ENCODE measurements at regions not wholly inside any gene's neighbourhood (a gene's known extent, or its start where the extent isn't known, plus 50 kb on each side); places are given as distances from the start of the nearest gene placed in this dataset.

DNA sequence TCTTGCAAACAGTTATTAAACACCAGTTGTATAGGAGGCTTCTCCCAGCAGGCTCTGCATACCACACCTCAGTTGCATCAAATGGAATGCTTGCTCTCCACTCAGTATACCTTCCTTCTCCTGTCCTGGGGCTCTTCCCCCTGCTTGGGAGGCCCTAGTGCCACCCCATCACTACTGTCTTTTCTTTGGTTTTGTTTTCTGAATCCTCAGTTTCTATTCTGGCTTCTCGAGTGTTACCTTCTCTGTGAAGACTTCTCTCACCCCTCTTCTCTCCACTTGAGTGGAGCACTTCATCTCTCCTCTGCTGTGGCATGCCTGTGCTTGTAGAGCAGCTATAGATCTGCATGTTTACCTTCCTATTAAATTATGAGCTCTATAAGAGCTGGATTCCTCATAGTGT, 75.7 kb upstream of the TPRG1 start:
- in situ Hi-C loops (cut with MboI; ENCODE audit: low sequenced_read_pairs): no loop called here

GRCh38 chr3:189099031-189099471, 72.7 kb upstream of the TPRG1 start:
- H3K4me1 ChIP-seq: no peaks in the 10 kb centered on the region
- in situ Hi-C loops (cut with MboI; ENCODE audit: low sequenced_read_pairs): no loop called here

More for the DNA sequence above, 75.7 kb upstream of the TPRG1 start:
- no peak for DNase-seq (ENCODE audit: low spot score in 2 of 2)
- Histone ChIP-seq H3K4me3 (no peak overlapping the region), H3K9me3 (no peaks in the 10 kb centered on the region), H3K27me3 (ENCODE audit: low read depth) (no peaks in the 10 kb centered on the region), H3K36me3 (replicated peaks) (no peaks in the 10 kb centered on the region), H3K4me1 (no peaks in the 10 kb centered on the region)

DNA sequence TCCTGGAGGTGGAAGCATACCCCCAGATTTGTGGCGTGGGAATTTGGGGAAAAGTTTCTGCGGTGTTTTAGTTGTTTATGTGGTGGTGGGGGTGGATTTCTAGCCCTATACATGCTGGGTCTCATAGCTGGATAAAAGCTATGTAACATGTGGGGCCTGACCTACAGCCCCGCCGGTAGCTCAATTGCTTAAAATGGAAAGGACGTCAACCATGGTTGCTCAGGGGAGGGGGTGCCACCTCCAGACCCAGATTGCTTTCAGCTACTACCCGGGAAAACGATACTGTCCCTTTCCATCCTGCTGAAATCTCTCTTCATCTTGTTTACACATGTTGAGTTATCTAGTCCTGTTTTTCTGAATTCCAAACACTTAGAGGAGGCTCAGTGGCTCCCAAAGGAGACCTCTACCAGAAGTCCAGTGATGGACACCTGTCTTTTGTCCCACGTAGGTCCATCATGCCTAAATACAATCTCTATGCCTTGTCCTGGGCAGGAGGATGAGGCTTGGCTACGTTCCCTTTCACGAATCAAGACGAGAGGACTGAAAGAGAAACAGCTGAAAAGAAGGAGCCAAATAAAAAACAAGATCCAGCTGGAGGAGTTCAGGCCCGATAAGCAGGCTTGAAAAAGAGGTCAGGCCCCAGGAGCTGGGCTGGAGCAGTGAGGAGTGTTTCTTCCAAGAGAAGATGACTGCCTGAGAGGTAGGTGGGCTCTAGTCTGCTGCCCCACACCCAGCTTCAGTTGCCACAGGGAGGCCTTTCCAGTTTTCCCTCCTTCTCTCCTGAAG, 72.1 kb upstream of the TPRG1 start:
- DNase-seq (ENCODE audit: low spot score in 2 of 2): no peak
- in situ Hi-C loops (cut with MboI; ENCODE audit: low sequenced_read_pairs): no loop called here
- H3K4me1 ChIP-seq: no peaks in the 10 kb centered on the region
- no peaks in the 10 kb centered on the region for H3K27me3 ChIP-seq (ENCODE audit: low read depth)
- no peaks in the 10 kb centered on the region for H3K9me3 ChIP-seq
- H3K4me3 ChIP-seq: no peak overlapping the region
- no peaks in the 10 kb centered on the region for H3K36me3 ChIP-seq (replicated peaks)

More at GRCh38 chr3:189099031-189099471, 72.7 kb upstream of the TPRG1 start:
- DNase-seq (ENCODE audit: low spot score in 2 of 2): no peak
- Histone ChIP-seq H3K9me3 (no peaks in the 10 kb centered on the region), H3K27me3 (ENCODE audit: low read depth) (no peaks in the 10 kb centered on the region), H3K36me3 (replicated peaks) (no peaks in the 10 kb centered on the region), H3K4me3 (no peak overlapping the region)

DNA sequence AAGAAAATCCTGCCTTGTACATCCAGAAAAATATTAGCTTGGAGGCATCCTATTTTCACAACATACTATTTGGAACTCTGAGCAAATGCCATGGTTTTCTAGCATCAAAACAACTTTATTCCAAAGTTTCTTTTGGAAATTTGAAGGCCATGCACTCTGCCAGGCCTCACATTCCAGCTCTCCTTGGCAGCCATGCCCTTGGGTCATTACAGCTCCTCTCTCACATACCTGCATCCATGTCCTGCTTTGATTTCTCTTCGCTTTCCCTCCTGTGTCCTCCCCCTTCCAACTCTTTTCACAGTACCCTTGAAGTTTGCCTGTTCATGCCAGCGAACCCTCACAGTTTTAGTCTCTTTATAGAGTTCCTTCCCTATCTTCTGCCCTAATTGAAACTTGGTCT, 70.9 kb upstream of the TPRG1 start:
- no peaks in the 10 kb centered on the region for H3K4me1 ChIP-seq
- H3K36me3 ChIP-seq (replicated peaks): no peaks in the 10 kb centered on the region
- no peak overlapping the region for H3K4me3 ChIP-seq
- no peaks in the 10 kb centered on the region for H3K27me3 ChIP-seq (ENCODE audit: low read depth)
- no peak for DNase-seq (ENCODE audit: low spot score in 2 of 2)
- no peaks in the 10 kb centered on the region for H3K9me3 ChIP-seq
- in situ Hi-C loops (cut with MboI; ENCODE audit: low sequenced_read_pairs): no loop called here

DNA sequence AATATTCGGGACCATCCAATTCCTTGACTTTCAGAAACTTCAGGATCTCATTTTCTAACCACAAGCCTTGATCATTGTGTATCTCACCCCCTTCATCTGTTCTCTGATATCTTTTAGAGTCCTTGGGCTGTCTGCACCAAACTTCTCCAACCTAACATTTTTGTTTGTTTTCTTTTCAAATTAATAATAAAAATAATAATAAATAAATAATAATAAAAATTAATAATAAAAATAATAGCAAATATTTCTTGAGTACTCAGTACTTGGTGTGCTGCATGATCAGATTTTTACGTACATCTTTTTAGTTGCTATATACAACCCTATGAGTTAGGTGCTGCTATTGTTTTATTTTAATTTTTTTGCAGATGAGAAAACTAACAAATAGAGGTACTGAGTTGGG, 70.2 kb upstream of the TPRG1 start:
- Histone ChIP-seq H3K4me3 (no peak overlapping the region), H3K9me3 (no peaks in the 10 kb centered on the region), H3K4me1 (no peaks in the 10 kb centered on the region), H3K36me3 (replicated peaks) (no peaks in the 10 kb centered on the region), H3K27me3 (ENCODE audit: low read depth) (no peaks in the 10 kb centered on the region)
- no peak for DNase-seq (ENCODE audit: low spot score in 2 of 2)
- in situ Hi-C loops (cut with MboI; ENCODE audit: low sequenced_read_pairs): no loop called here

DNA sequence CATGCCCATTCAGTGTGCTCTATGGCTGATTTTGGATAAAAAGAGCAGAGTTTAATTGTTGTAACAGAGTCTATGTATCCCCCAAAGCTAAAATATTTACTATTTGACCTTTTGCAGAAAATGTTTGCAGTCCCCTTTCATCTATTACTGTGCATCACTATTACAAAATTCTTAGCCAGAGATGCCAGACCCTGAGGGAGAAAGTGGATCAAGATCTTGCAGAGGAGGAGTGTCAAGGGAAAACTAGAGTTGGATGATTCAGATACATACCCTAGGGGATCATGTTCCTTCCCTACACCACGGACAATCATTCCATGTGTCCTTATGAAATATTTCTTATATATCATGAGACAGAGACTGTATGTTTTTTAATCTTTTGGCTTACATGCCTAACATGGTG, 68.6 kb upstream of the TPRG1 start:
- H3K4me3 ChIP-seq: no peak overlapping the region
- in situ Hi-C loops (cut with MboI; ENCODE audit: low sequenced_read_pairs): no loop called here
- H3K27me3 ChIP-seq (ENCODE audit: low read depth): no peaks in the 10 kb centered on the region
- H3K9me3 ChIP-seq: no peaks in the 10 kb centered on the region
- DNase-seq (ENCODE audit: low spot score in 2 of 2): no peak
- H3K4me1 ChIP-seq: no peaks in the 10 kb centered on the region
- no peaks in the 10 kb centered on the region for H3K36me3 ChIP-seq (replicated peaks)

GRCh38 chr3:189108067-189108466, 63.7 kb upstream of the TPRG1 start:
- DNase-seq (ENCODE audit: low spot score in 2 of 2): no peak
- Histone ChIP-seq H3K4me3 (no peak overlapping the region), H3K27me3 (ENCODE audit: low read depth) (no peaks in the 10 kb centered on the region; the same call in 1 of the 2 replicates), H3K36me3 (replicated peaks) (no peaks in the 10 kb centered on the region), H3K4me1 (no peaks in the 10 kb centered on the region), H3K9me3 (no peaks in the 10 kb centered on the region)
- in situ Hi-C loops (cut with MboI; ENCODE audit: low sequenced_read_pairs): no loop called here

GRCh38 chr3:189108735-189109134, 63.0 kb upstream of the TPRG1 start:
- in situ Hi-C loops (cut with MboI; ENCODE audit: low sequenced_read_pairs): no loop called here
- Histone ChIP-seq H3K9me3 (no peaks in the 10 kb centered on the region), H3K27me3 (ENCODE audit: low read depth) (no peaks in the 10 kb centered on the region; the same call in 1 of the 2 replicates), H3K36me3 (replicated peaks) (no peaks in the 10 kb centered on the region), H3K4me1 (no peaks in the 10 kb centered on the region), H3K4me3 (no peak overlapping the region)
- DNase-seq (ENCODE audit: low spot score in 2 of 2): no peak

DNA sequence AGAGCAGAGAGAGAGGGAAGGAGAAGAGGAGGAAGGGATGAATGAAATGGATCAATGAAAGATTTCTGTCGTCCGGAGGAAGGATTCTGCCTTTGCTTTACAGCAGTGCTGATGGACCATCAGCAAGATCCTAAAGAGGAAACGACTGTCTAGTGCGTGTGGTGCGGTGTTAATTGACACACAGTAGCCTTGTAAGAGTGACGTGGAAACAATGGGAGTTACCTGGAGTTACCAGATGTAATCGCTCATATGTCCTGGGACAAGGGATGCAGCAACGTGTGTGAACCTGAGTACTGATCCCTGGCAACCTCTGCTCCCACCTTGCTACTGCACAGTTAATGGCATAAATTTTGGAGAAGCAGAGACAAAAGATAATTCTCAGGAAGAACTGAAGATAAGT, 62.6 kb upstream of the TPRG1 start:
- DNase-seq (ENCODE audit: low spot score in 2 of 2): no peak
- Histone ChIP-seq H3K4me3 (no peak overlapping the region), H3K36me3 (replicated peaks) (no peaks in the 10 kb centered on the region), H3K4me1 (no peaks in the 10 kb centered on the region), H3K9me3 (no peaks in the 10 kb centered on the region), H3K27me3 (ENCODE audit: low read depth) (no peaks in the 10 kb centered on the region; the same call in 1 of the 2 replicates)
- in situ Hi-C loops (cut with MboI; ENCODE audit: low sequenced_read_pairs): no loop called here

- no peak for DNase-seq (ENCODE audit: low spot score in 2 of 2)
- in situ Hi-C loops (cut with MboI; ENCODE audit: low sequenced_read_pairs): no loop called here
- H3K9me3 ChIP-seq: no peaks in the 10 kb centered on the region
- no peaks in the 10 kb centered on the region for H3K36me3 ChIP-seq (replicated peaks)
- no peak overlapping the region for H3K4me3 ChIP-seq
- H3K27me3 ChIP-seq (ENCODE audit: low read depth): no peaks in the 10 kb centered on the region
- H3K4me1 ChIP-seq: no peaks in the 10 kb centered on the region
Measured at GRCh38 chr3:189117087-189117486, 54.7 kb upstream of the TPRG1 start.

DNA sequence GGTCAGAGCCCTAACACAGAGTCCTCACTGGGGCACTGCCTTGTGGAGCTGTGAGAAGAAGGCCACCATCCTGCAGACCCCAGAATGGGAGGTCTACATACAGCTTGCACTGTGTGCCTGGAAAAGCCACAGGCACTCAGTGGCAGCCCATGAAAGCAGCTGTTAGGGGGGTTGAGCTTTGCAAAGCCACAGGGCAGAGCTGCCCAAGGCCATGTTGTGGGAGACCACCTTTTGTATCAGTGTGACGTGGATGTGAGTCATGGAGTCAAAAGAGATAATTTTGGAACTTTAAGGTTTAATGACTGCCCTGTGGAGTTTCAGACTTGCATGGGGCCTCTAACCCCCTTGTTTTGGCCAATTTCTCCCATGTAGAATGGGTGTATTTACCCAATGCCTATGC, 52.9 kb upstream of the TPRG1 start:
- Histone ChIP-seq H3K4me3 (no peak overlapping the region), H3K36me3 (replicated peaks) (no peaks in the 10 kb centered on the region), H3K27me3 (ENCODE audit: low read depth) (no peaks in the 10 kb centered on the region; the same call in 1 of the 2 replicates), H3K4me1 (no peaks in the 10 kb centered on the region), H3K9me3 (no peaks in the 10 kb centered on the region)
- no peak for DNase-seq (ENCODE audit: low spot score in 2 of 2)
- in situ Hi-C loops (cut with MboI; ENCODE audit: low sequenced_read_pairs): no loop called here

GRCh38 chr3:189119950-189120349, 51.8 kb upstream of the TPRG1 start:
- DNase-seq (ENCODE audit: low spot score in 2 of 2): no peak
- in situ Hi-C loops (cut with MboI; ENCODE audit: low sequenced_read_pairs): no loop called here

GRCh38 chr3:189121092-189121491, 50.7 kb upstream of the TPRG1 start:
- in situ Hi-C loops (cut with MboI; ENCODE audit: low sequenced_read_pairs): no loop called here
- no peak for DNase-seq (ENCODE audit: low spot score in 2 of 2)

More at GRCh38 chr3:189119950-189120349, 51.8 kb upstream of the TPRG1 start:
- Histone ChIP-seq H3K27me3 (ENCODE audit: low read depth) (no peaks in the 10 kb centered on the region; the same call in 1 of the 2 replicates), H3K4me3 (no peak overlapping the region), H3K9me3 (no peaks in the 10 kb centered on the region), H3K4me1 (no peaks in the 10 kb centered on the region), H3K36me3 (replicated peaks) (no peaks in the 10 kb centered on the region)

More at GRCh38 chr3:189121092-189121491, 50.7 kb upstream of the TPRG1 start:
- no peaks in the 10 kb centered on the region for H3K9me3 ChIP-seq
- H3K4me3 ChIP-seq: no peak overlapping the region
- H3K36me3 ChIP-seq (replicated peaks): no peaks in the 10 kb centered on the region
- H3K4me1 ChIP-seq: no peaks in the 10 kb centered on the region
- H3K27me3 ChIP-seq (ENCODE audit: low read depth): no peaks in the 10 kb centered on the region; the same call in 1 of the 2 replicates

Data from HAP-1 (cell line).